Esophagus squamous epithelium (tissue), 4 donors: ENCODE measurements at regions not wholly inside any gene's neighbourhood (a gene's known extent, or its start where the extent isn't known, plus 50 kb on each side); places are given as distances from the start of the nearest gene placed in this dataset.

Source experiments
- POLR2A ChIP-seq, 4 donors: fragments of 450-650 bp; IDR thresholded peaks; one replicate each; pipeline ENCODE4 v1.6.1; 2017; ENCODE audit warnings: antibody characterized with exemption in 4 of 4, mild to moderate bottlenecking in 4 of 4, moderate library complexity in 3 of 4
- TF ChIP-seq, protein P1 (sequence below), 6 experiments: fragments of 450-650 bp in 4 of 6; fragments of 200-600 bp in 2 of 6; sonication (generic) in 2 of 6; IDR thresholded peaks; one replicate each; pipeline ENCODE4 v1.5.1; 2016 to 2019; ENCODE audit warnings: antibody characterized with exemption in 6 of 6, mild to moderate bottlenecking in 4 of 6, moderate library complexity in 4 of 6

DNA sequence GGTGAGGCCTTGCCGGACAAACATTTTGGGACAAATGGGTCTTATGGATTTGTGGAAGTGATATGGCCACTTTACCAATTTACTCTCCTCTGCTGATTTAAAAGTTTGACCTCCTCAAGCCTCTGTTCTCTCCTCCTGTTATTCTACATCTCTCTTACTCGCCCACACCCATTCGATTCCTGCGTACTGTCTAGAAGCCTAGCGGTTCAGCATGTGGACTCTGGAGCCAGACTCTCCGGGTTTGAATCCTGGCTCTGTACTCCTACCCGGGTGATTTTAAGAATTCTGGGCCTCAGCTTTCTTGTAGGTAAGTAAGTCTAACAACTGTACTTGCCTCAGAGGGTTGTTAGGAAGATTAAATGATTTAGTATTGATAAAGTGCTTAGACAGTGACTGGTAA lies 168.6 kb upstream of the IFNG-AS1 start:
- TF ChIP-seq, protein P1, sequence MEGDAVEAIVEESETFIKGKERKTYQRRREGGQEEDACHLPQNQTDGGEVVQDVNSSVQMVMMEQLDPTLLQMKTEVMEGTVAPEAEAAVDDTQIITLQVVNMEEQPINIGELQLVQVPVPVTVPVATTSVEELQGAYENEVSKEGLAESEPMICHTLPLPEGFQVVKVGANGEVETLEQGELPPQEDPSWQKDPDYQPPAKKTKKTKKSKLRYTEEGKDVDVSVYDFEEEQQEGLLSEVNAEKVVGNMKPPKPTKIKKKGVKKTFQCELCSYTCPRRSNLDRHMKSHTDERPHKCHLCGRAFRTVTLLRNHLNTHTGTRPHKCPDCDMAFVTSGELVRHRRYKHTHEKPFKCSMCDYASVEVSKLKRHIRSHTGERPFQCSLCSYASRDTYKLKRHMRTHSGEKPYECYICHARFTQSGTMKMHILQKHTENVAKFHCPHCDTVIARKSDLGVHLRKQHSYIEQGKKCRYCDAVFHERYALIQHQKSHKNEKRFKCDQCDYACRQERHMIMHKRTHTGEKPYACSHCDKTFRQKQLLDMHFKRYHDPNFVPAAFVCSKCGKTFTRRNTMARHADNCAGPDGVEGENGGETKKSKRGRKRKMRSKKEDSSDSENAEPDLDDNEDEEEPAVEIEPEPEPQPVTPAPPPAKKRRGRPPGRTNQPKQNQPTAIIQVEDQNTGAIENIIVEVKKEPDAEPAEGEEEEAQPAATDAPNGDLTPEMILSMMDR (IDR thresholded peaks at IDR 0.05), result no peak
- TF ChIP-seq POLR2A (IDR thresholded peaks at IDR 0.05), result no peak
